Heart left ventricle (tissue), 16 donors: ENCODE measurements at regions not wholly inside any gene's neighbourhood (a gene's known extent, or its start where the extent isn't known, plus 50 kb on each side); places are given as distances from the start of the nearest gene placed in this dataset.

Experiments
- ATAC-seq, 4 donors: fragments of 200-7000 bp; cut with Tn5 transposase; one replicate each; pipeline ENCODE4 v1.9.1; 2020 to 2022; ENCODE audit warnings: moderate library complexity in 4 of 4, mild to moderate bottlenecking in 3 of 4, moderate number of reproducible peaks in 1 of 4
- DNase-seq, 5 donors: peaks; one replicate each; pipeline ENCODE4 v3.0.0-alpha.2; 2020
- H3K27ac ChIP-seq, 12 donors: fragments of 200-600 bp; sonication (generic) in 4 of 12; one replicate each; pipeline versions ENCODE4 v1.5.0 to v1.8.0; 2016 to 2022; ENCODE audit warnings: mild to moderate bottlenecking in 2 of 12
- H3K27me3 ChIP-seq, 9 donors: fragments of 200-600 bp; sonication (generic) in 2 of 9; one replicate each; pipeline versions ENCODE4 v1.5.1 to v1.8.0; 2016 to 2022; ENCODE audit warnings: mild to moderate bottlenecking in 3 of 9
- H3K36me3 ChIP-seq, 9 donors: fragments of 200-600 bp; sonication (generic) in 2 of 9; one replicate each; pipeline versions ENCODE4 v1.5.0 to v1.8.0; 2018 to 2022; ENCODE audit warnings: mild to moderate bottlenecking in 2 of 9
- H3K4me1 ChIP-seq, 12 donors: fragments of 200-600 bp; sonication (generic) in 4 of 12; one replicate each; pipeline versions ENCODE4 v1.5.0 to v1.8.0; 2016 to 2022; ENCODE audit warnings: mild to moderate bottlenecking in 3 of 12
- H3K4me3 ChIP-seq, 12 donors: fragments of 200-600 bp; sonication (generic) in 4 of 12; one replicate each; pipeline versions ENCODE4 v1.5.0 to v1.8.0; 2017 to 2022; ENCODE audit warnings: mild to moderate bottlenecking in 9 of 12, moderate library complexity in 4 of 12
- H3K9me3 ChIP-seq, 12 donors: fragments of 200-600 bp; sonication (generic) in 4 of 12; one replicate each; pipeline versions ENCODE4 v1.5.0 to v1.8.0; 2016 to 2022; ENCODE audit warnings: mild to moderate bottlenecking in 1 of 12
- POLR2A ChIP-seq, 2 donors: fragments of 450-650 bp; IDR thresholded peaks; one replicate each; pipeline ENCODE4 v1.6.1; 2017; ENCODE audit warnings: antibody characterized with exemption in 2 of 2, mild to moderate bottlenecking in 2 of 2, moderate library complexity in 2 of 2
- WGBS, 4 donors: extraction: QIAGEN DNeasy Blood & Tissue Kit in 2 of 4; methylation state at CpG; one replicate each; pipeline versions ENCODE4 v1.1.5 to v1.1.7; 2013 to 2018; 5-methylcytosine and 5-hydroxymethylcytosine counted together
- intact Hi-C, 10 donors: fragments of 100-400 bp; cut with DNase I; formaldehyde crosslinking; loops; one replicate each; pipeline versions ENCODE4 v1.11.1 to v1.14.2; 2022
- TF ChIP-seq, protein P1 (sequence below), 12 donors: fragments of 200-600 bp; sonication (generic) in 4 of 12; IDR thresholded peaks; one replicate each; pipeline versions ENCODE4 v1.5.0 to v1.8.0; 2018 to 2022; ENCODE audit warnings: antibody characterized with exemption in 12 of 12, mild to moderate bottlenecking in 5 of 12
- donor health status: ischemic (EF 13 %, LVEDD 7.1; RV severe dilation, severe dysfunction).
- donor health status: healthy with polysubstance abuse.
- donor health status: DM: no; HTN: yes; CAD: no.
- donor health status: DM: no; HTN: no; CAD: no.
- donor health status: ischemic (EF 25% LVEDD 6.9; RV normal size, moderate dysfunction).
- donor health status: ischemic (EF 25% LVEDD 5.7; RV mildly dilated, moderate dysfunction).
- donor health status: healthy.
- donor health status: DM: yes; HTN: yes; CAD: no.
- donor health status: ischemic (EF 35%, LVEDD 5.7; RV mildly dilated, moderate dysfunction).
- donor health status: nonischemic (EF 11% LVEDD 7.7; RV severe dilation, severe dysfunction).
- donor health status: DM: yes; HTN: yes; CAD: no.
- donor health status: PGD.
- donor health status: ischemic (EF 29% LVEDD 5.4; RV normal size, mild dysfunction).
- donor health status: nonischemic (EF 23%, LVEDD 6.1; RV moderate dilation, normal function).

DNA sequence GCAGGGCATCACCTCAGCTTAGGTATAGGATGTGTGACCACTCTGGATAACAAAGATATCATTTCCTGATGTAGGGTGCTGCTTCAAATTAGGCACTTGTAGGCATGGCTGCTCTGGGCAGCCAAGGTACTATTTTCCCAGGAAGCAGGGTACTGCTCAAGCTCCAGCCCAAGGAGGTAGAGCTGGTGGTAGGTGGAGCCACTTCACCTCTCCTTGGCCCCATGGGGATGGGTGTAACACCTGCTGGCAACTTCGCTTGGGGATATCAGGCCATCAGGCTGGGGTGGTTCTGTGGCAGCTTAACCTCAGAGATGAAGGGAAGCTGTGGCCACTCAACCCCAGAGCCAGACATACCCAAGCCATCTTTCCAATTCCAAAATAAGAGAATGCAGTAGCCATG is 147.1 kb upstream of the IGF1R start:
- Histone ChIP-seq H3K27ac (no peak overlapping the region), H3K9me3 (peaks cover 0 to 23% (median 9%) of the 10 kb centered on the region in 12 donors), H3K4me3 (no peak overlapping the region), H3K27me3 (peaks cover 0 to 40% (median 10%) of the 10 kb centered on the region in 9 donors), H3K36me3 (no peaks in the 10 kb centered on the region), H3K4me1 (no peaks in the 10 kb centered on the region)
- TF ChIP-seq POLR2A (IDR thresholded peaks at IDR 0.05) = no peak
- TF ChIP-seq, protein P1, sequence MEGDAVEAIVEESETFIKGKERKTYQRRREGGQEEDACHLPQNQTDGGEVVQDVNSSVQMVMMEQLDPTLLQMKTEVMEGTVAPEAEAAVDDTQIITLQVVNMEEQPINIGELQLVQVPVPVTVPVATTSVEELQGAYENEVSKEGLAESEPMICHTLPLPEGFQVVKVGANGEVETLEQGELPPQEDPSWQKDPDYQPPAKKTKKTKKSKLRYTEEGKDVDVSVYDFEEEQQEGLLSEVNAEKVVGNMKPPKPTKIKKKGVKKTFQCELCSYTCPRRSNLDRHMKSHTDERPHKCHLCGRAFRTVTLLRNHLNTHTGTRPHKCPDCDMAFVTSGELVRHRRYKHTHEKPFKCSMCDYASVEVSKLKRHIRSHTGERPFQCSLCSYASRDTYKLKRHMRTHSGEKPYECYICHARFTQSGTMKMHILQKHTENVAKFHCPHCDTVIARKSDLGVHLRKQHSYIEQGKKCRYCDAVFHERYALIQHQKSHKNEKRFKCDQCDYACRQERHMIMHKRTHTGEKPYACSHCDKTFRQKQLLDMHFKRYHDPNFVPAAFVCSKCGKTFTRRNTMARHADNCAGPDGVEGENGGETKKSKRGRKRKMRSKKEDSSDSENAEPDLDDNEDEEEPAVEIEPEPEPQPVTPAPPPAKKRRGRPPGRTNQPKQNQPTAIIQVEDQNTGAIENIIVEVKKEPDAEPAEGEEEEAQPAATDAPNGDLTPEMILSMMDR (IDR thresholded peaks at IDR 0.05) = no peak
- intact Hi-C loops = no loop called here
- no peak for ATAC-seq
- DNase-seq = no peak
- 72 to 80% (median 72%) methylated on average over 1 of the region's 1 CpG; no CpG with 5 or more reads in 1 of the 4 donors for WGBS, 4 donors

GRCh38 chr15:98501632-98502031 is 146.7 kb upstream of the IGF1R start:
- H3K4me3 ChIP-seq = no peak overlapping the region
- intact Hi-C loops = no loop called here
- no peak overlapping the region for H3K27ac ChIP-seq
- 71 to 81% (median 75%) methylated on average over 3 of the region's 3 CpGs for WGBS, 4 donors
- no peaks in the 10 kb centered on the region for H3K4me1 ChIP-seq
- TF ChIP-seq, protein P1 (IDR thresholded peaks at IDR 0.05) = no peak
- TF ChIP-seq POLR2A (IDR thresholded peaks at IDR 0.05) = no peak
- H3K9me3 ChIP-seq = peaks cover 0 to 23% (median 9%) of the 10 kb centered on the region in 12 donors
- peaks cover 0 to 44% (median 10%) of the 10 kb centered on the region in 9 donors for H3K27me3 ChIP-seq
- ATAC-seq (no peak), DNase-seq (no peak)
- H3K36me3 ChIP-seq = no peaks in the 10 kb centered on the region

- no peak for TF ChIP-seq POLR2A (IDR thresholded peaks at IDR 0.05)
- TF ChIP-seq, protein P1 (IDR thresholded peaks at IDR 0.05) = no peak
- ATAC-seq (no peak), DNase-seq (no peak)
- no peaks in the 10 kb centered on the region for H3K4me1 ChIP-seq
- H3K9me3 ChIP-seq = peaks cover 0 to 13% (median 7%) of the 10 kb centered on the region in 12 donors
- no peak overlapping the region for H3K27ac ChIP-seq
- H3K27me3 ChIP-seq = peaks cover 0 to 48% (median 10%) of the 10 kb centered on the region in 9 donors
- H3K36me3 ChIP-seq = no peaks in the 10 kb centered on the region
- intact Hi-C loops = no loop called here
- no peak overlapping the region for H3K4me3 ChIP-seq
- 42 to 52% (median 44%) methylated on average over 8 of the region's 8 CpGs for WGBS, 4 donors
Observed at GRCh38 chr15:98503970-98504369, 144.4 kb upstream of the IGF1R start.

DNA sequence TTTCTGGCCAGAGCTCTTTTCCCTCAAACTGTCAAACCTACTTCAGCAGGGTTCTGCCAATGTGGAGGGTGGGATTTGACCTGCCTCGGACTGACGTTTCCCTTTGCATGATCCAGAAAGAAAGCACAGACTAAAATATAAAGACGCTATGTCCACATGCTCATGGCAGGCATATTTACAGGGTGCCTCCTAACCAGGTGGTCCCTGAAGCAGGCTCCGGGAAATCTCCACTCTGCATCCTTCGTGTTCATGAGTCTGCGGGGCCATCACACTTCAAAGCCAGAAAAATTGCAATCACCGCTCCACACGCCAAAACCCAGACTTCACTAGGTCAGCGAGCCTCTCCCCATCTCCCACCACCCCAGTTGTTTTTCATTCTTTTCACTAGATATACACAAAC is 143.3 kb upstream of the IGF1R start:
- intact Hi-C loops = no loop called here
- Histone ChIP-seq H3K4me3 (no peak overlapping the region), H3K27me3 (peaks cover 0 to 53% (median 10%) of the 10 kb centered on the region in 9 donors), H3K9me3 (peaks cover 0 to 5% (median under 1%) of the 10 kb centered on the region in 12 donors), H3K27ac (no peak overlapping the region), H3K4me1 (no peaks in the 10 kb centered on the region), H3K36me3 (no peaks in the 10 kb centered on the region)
- no peak for TF ChIP-seq POLR2A (IDR thresholded peaks at IDR 0.05)
- TF ChIP-seq, protein P1 (IDR thresholded peaks at IDR 0.05) = no peak
- ATAC-seq (no peak), DNase-seq (no peak)
- WGBS, 4 donors = 85 to 89% (median 87%) methylated on average over 9 of the region's 9 CpGs
